CD4-positive, alpha-beta T cell treated with Interleukin-17A for 1 hour (primary cell): ENCODE measurements at regions not wholly inside any gene's neighbourhood (a gene's known extent, or its start where the extent isn't known, plus 50 kb on each side); places are given as distances from the start of the nearest gene placed in this dataset.
"Not testable (repeated sequence)": the region's sequence is repeated elsewhere in the genome, so short reads cannot be mapped to it uniquely, and the experiment has no call there.

ENCODE experiments used
- DNase-seq: peaks from one replicate; pipeline ENCODE4 v3.0.0-alpha.2; 2020

DNA sequence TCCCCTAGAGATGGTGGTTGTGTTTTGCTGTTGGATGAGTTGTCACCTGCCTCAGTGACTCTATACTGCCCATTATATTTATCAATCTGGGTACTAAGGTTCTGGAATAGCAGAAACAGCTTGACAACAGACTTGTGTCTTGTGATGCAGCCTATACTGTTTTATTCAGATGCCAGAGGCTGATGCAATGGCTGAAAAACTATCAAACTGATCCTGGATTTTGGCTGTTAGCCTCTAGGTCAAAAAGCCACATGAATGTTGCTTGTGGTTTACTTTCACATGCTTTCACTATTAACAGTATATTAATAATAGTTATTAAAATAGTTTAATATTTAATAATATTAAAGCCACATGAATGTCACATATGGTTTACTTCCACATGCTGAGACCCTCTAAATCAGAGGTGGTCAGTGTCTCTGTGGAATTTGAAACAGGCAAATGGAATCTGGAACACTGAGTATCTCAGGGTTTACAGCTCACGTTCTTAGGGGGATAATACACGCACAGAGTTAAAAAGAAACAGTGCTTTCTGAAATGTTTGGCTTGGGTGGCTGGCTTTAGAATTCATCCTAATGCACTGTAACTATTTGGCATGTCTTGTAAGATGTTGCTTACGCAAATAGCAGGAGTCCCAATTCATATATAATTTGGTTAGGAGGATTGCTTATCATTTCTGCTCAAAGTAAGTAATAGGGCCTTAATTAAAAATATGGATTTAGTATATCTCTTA is 82.5 kb upstream of the LCORL start:
- DNase-seq, result no peak

DNA sequence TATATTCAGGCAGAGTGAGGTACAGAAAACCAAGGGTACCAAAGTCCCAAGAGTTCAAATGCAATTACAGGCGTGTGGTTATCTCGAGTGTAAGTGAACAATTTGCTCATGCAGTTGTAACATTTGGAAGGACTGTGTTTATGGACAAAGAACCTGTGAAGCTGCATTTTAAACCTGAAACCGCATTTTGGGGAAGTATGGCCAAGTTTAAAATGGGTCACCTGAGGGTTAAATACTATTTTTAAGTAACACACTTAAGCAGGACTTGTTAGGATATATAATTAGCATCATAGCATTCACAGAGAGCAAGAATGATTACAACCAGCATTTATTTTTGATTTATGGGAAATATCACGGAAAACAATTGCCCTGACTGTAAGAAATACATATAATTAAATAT is 79.1 kb upstream of the LCORL start:
- DNase-seq, result no peak

DNA sequence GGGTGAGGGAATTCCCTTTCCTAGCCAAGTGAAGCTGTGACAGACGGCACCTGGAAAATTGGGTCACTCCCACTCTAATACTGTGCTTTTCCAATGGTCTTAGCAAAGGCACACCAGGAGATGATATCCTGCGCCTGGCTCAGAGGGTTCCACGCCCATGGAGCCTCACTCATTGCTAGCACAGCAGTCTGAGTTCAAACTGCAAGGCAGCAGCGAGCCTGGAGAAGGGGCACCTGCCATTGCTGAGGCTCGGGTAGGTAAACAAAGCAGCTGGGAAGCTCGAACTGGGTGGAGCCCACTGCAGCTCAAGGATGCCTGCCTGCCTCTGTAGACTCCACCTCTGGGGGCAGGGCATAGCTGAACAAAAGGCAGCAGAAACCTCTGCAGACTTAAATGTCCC is 68.9 kb upstream of the LCORL start:
- DNase-seq, result not testable (repeated sequence)

DNA sequence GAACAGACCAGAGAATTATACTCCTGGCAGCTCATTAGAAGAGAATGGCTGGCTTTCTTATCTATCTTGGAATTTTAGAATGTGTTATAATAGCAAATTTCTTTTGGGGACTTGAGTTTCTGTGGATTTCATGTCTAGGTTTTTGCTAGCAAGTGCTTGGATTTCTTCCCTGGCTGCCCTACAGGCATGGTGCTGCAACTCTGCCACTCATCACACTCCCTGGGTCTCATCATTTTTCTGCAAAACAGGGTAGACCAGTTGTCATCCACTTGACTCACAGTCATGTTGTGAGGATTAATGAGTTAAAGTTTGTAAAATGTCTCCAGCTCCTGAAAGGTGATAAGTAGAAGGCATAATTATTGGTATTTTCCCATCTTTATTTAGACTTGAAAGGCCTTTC is 60.7 kb upstream of the LCORL start:
- DNase-seq, result no peak

DNA sequence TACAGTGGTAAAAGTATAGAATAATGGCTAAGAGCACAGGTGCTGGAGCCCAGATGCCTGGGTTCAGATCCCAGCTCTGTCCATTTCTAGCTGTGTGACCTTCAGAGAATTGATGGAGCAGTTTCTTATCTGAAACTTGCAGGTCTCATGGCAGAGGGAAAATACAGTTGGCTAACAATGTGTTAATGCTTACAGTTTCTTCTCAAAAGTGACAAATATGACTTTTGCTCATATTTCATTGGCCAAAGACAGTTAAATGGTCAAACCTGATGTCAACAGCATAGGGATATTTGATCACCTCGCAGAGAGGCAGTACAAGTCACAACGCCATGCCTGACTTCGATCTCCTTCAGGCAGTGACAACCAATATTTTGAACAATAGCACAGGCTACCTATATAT is 60.2 kb upstream of the LCORL start:
- DNase-seq, result no peak

DNA sequence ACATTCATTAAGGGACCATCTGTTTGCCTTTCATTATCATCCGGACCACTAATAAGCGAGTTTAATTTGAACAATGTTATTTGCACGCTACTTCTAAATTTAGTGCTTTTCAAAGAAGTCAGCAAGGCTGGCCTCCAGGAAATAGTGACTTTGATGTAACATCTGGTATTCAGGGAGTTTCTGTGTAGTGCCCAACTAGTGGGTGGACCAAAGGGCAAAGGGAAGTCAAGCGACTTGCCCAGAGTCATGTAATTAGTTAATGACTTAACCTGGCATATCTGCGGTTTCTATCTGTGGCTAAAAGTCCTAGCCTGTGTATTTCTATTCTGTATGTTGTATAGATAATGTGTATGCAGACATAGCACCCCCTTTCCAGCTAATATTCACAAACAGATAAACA is 56.3 kb upstream of the LCORL start:
- DNase-seq, result no peak

DNA sequence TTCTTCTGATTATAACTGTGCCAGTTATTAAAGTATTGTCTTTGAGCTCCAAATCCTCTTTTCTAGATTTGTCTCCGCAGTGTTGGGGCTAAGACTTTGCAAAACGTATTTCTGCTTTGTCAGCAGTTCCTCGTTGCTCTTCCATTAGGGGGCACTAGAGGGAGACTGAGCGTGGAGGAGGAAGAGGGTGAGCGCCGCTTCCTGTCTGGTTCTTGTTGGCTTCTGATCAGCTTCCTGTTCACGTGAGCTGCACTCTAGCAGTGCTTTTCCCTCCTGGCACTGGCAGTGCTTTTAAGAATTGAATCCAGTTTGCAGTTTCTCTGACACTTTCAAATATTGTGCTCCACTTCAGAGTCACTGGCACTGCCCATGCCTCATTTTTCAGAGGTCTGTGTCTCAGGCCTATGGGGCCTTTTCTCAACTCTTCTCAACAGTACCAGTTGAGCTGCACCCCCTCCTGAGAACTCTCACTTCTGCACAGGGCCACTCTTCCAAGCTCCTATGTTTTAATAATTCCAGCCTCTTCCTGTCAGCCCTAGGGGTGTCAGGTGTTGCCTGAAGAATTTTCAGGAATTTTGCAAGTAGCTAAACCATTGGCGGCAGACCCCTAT is 54.4 kb upstream of the LCORL start:
- peak; percentile 46 for DNase-seq

DNA sequence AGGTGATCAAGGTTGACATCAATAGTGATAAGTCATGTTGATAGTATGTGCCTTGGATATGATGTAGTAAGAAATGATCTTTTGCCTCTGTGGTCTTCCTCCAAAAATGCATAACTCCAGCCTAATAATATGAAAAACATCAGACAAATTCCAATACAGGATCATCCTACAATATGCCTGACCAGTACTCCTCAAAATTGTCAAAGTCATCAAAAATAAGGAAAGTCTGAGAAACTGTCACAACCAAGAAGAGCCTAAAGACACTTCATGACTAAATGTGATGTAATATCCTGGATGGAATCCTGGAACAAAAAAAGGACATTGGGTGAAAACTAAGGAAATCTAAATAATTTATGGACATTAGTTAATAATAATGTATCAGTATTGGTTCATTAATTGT is 50.3 kb upstream of the LCORL start:
- no peak for DNase-seq
